GM10248 (cell line): ENCODE measurements at regions not wholly inside any gene's neighbourhood (a gene's known extent, or its start where the extent isn't known, plus 50 kb on each side); places are given as distances from the start of the nearest gene placed in this dataset.

Experiments used
- CTCF ChIA-PET: fragments of 300-600 bp; sonication (Branson Sonifier 250); formaldehyde crosslinking; extraction: SDS; loops from one replicate; lab custom pipeline; 2021; ENCODE audit warnings: antibody characterized with exemption; lab: Yijun Ruan, JAX
- POLR2A ChIA-PET: fragments of 350-650 bp; sonication (Branson Sonifier 250); formaldehyde crosslinking; extraction: SDS; loops from one replicate; lab custom pipeline; 2020; ENCODE audit warnings: antibody characterized with exemption; lab: Yijun Ruan, JAX
- DNase-seq: peaks from one replicate; pipeline ENCODE4 v3.0.0; 2012; ENCODE audit errors: extremely low spot score
- CTCF ChIP-seq: IDR thresholded peaks from 2 replicates; pipeline ENCODE4 v1.5.1; 2012; ENCODE audit warnings: mild to moderate bottlenecking, low read depth; ENCODE audit errors: extremely low read depth, missing control alignments, control extremely low read depth

GRCh38 chr2:75258620-75259019 lies 59.3 kb upstream of the TACR1 start:
- POLR2A ChIA-PET: no interaction called here
- TF ChIP-seq CTCF: no peak
- CTCF ChIA-PET: no interaction called here
- no peak for DNase-seq

DNA sequence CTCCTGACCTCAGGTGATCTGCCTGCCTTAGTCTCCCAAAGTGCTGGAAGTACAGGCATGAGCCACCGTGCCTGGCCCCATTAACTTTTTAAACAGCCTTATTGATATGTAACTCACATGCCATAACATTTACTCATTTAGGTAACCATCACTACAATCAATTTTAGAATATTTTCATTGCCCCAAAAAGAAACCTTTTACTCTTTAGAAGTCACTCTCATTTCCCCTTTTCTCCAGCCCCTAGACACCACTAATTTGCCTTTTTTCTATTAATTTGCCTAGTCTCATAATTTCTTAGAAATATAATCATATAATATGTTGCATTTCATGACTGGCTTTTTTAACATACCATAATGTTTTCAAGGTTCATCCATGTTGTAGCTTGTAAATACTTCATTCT lies 57.2 kb upstream of the TACR1 start:
- no peak for DNase-seq
- CTCF ChIA-PET: no interaction called here

GRCh38 chr2:75253526-75253925 lies 54.2 kb upstream of the TACR1 start:
- DNase-seq: no peak
- POLR2A ChIA-PET: no interaction called here
- TF ChIP-seq CTCF: no peak
- CTCF ChIA-PET: no interaction called here

More for the DNA sequence above, 57.2 kb upstream of the TACR1 start:
- no peak for TF ChIP-seq CTCF
- POLR2A ChIA-PET: no interaction called here

GRCh38 chr2:75251896-75252295 lies 52.6 kb upstream of the TACR1 start:
- DNase-seq: no peak
- ChIA-PET CTCF (no interaction called here), POLR2A (no interaction called here)
- TF ChIP-seq CTCF: no peak
